Lower leg skin (tissue), 3 donors: ENCODE measurements at regions not wholly inside any gene's neighbourhood (a gene's known extent, or its start where the extent isn't known, plus 50 kb on each side); places are given as distances from the start of the nearest gene placed in this dataset.

Experiments used
- POLR2A ChIP-seq, 2 donors: fragments of 450-650 bp; IDR thresholded peaks; one replicate each; pipeline ENCODE4 v1.6.1; 2016 to 2017; ENCODE audit warnings: antibody characterized with exemption in 2 of 2, mild to moderate bottlenecking in 1 of 2, moderate library complexity in 1 of 2
- TF ChIP-seq, protein P1 (sequence below), 3 donors: fragments of 450-650 bp; IDR thresholded peaks; one replicate each; pipeline ENCODE4 v1.5.1; 2016; ENCODE audit warnings: antibody characterized with exemption in 3 of 3, mild to moderate bottlenecking in 3 of 3, moderate library complexity in 2 of 3

GRCh38 chr22:26975865-26976264, 318.5 kb downstream of the MIAT start:
- TF ChIP-seq, protein P1, sequence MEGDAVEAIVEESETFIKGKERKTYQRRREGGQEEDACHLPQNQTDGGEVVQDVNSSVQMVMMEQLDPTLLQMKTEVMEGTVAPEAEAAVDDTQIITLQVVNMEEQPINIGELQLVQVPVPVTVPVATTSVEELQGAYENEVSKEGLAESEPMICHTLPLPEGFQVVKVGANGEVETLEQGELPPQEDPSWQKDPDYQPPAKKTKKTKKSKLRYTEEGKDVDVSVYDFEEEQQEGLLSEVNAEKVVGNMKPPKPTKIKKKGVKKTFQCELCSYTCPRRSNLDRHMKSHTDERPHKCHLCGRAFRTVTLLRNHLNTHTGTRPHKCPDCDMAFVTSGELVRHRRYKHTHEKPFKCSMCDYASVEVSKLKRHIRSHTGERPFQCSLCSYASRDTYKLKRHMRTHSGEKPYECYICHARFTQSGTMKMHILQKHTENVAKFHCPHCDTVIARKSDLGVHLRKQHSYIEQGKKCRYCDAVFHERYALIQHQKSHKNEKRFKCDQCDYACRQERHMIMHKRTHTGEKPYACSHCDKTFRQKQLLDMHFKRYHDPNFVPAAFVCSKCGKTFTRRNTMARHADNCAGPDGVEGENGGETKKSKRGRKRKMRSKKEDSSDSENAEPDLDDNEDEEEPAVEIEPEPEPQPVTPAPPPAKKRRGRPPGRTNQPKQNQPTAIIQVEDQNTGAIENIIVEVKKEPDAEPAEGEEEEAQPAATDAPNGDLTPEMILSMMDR (IDR thresholded peaks at IDR 0.05): no peak
- TF ChIP-seq POLR2A (IDR thresholded peaks at IDR 0.05): no peak
